Caco-2 (cell line): ENCODE measurements at regions not wholly inside any gene's neighbourhood (a gene's known extent, or its start where the extent isn't known, plus 50 kb on each side); places are given as distances from the start of the nearest gene placed in this dataset.

Experiments
- BruUV-seq: library from RNA; stranded (reverse); fragments of 400-500 nt; replicated peaks from 2 replicates; lab custom pipeline; 2021; lab: Mats Ljungman, UMichigan
- CTCF ChIA-PET: fragments of 300-600 bp; sonication (Branson Sonifier 250); formaldehyde crosslinking; loops from one replicate; lab custom pipeline; 2022; ENCODE audit warnings: antibody characterized with exemption; lab: Charles Lee
- POLR2A ChIA-PET: fragments of 300-600 bp; sonication (Branson Sonifier 250); formaldehyde crosslinking; loops from one replicate; lab custom pipeline; 2022; ENCODE audit warnings: antibody characterized with exemption; lab: Charles Lee
- DNase-seq, 2 experiments: peaks; one replicate each; pipeline versions ENCODE4 v3.0.0 to v3.0.0-alpha.2; 2020 to 2022
- H3K27me3 ChIP-seq: replicated peaks from 2 replicates; pipeline ENCODE4 v1.6.0; 2011; ENCODE audit warnings: low read length; ENCODE audit not compliant: control insufficient read depth, insufficient read depth
- H3K36me3 ChIP-seq: 2 replicates; pipeline ENCODE4 v1.5.1; 2011; ENCODE audit warnings: low read length; ENCODE audit not compliant: control insufficient read depth, insufficient read depth
- H3K4me1 ChIP-seq: fragments of 250-450 bp; sonication (Bioruptor Pico); 2 replicates; pipeline ENCODE4 v1.5.1; 2020; ENCODE audit warnings: mild to moderate bottlenecking
- H3K4me3 ChIP-seq: 2 replicates; pipeline ENCODE4 v1.5.1; 2011; ENCODE audit warnings: low read depth, mild to moderate bottlenecking, control low read depth, low read length
- H3K9me3 ChIP-seq: fragments of 250-450 bp; sonication (Bioruptor Pico); 2 replicates; pipeline ENCODE4 v1.5.1; 2020; ENCODE audit warnings: mild to moderate bottlenecking, moderate library complexity
- H3K27ac Mint-ChIP-seq: one replicate; pipeline ENCODE4 v1.8.0; 2022; ENCODE audit warnings: mixed read lengths; ENCODE audit not compliant: unreplicated experiment
- H3K27me3 Mint-ChIP-seq: one replicate; pipeline ENCODE4 v1.8.0; 2022; ENCODE audit warnings: mixed read lengths; ENCODE audit not compliant: insufficient read depth, unreplicated experiment
- H3K36me3 Mint-ChIP-seq: one replicate; pipeline ENCODE4 v1.8.0; 2022; ENCODE audit warnings: mild to moderate bottlenecking, mixed read lengths; ENCODE audit not compliant: insufficient read depth, unreplicated experiment
- H3K4me1 Mint-ChIP-seq: one replicate; pipeline ENCODE4 v1.8.0; 2022; ENCODE audit warnings: low read depth, mixed read lengths; ENCODE audit not compliant: unreplicated experiment
- H3K4me3 Mint-ChIP-seq: one replicate; pipeline ENCODE4 v1.8.0; 2022; ENCODE audit warnings: mild to moderate bottlenecking, moderate library complexity, mixed read lengths; ENCODE audit not compliant: unreplicated experiment
- H3K9me3 Mint-ChIP-seq: one replicate; pipeline ENCODE4 v1.8.0; 2022; ENCODE audit warnings: mixed read lengths; ENCODE audit not compliant: unreplicated experiment
- CTCF ChIP-seq, 2 experiments: fragments of 200-600 bp in 1 of 2; IDR thresholded peaks; 1 replicate in 1 of 2; 2 replicates in 1 of 2; pipeline versions ENCODE4 v1.5.1 to v1.8.0; 2011 to 2022; ENCODE audit warnings: antibody characterized with exemption in 1 of 2, control low read depth in 1 of 2, inconsistent platforms in 1 of 2, low read depth in 1 of 2, low read length in 1 of 2, mild to moderate bottlenecking in 1 of 2, moderate library complexity in 1 of 2; ENCODE audit not compliant: insufficient read depth in 1 of 2, severe bottlenecking in 1 of 2, unreplicated experiment in 1 of 2
- intact Hi-C: fragments of 100-400 bp; cut with micrococcal nuclease; formaldehyde crosslinking; loops from one replicate; pipeline ENCODE4 v1.10.0; 2022; ENCODE audit not compliant: unreplicated experiment

GRCh38 chr15:96138985-96139384 lies 191.5 kb upstream of the NR2F2 start:
- Mint-ChIP-seq H3K36me3 (no peaks in the 10 kb centered on the region), H3K27me3 (no peaks in the 10 kb centered on the region), H3K4me3 (no peak overlapping the region), H3K9me3 (peaks cover 30% of the 10 kb centered on the region), H3K27ac (no peak overlapping the region), H3K4me1 (no peaks in the 10 kb centered on the region)
- no TSS peak for BruUV-seq
- ChIA-PET CTCF (no interaction called here), POLR2A (no interaction called here)
- no peak for TF ChIP-seq CTCF (IDR thresholded peaks at IDR 0.05; ENCODE audit: insufficient read depth in 1 of 2, low read depth in 1 of 2, low read length in 1 of 2, severe bottlenecking in 1 of 2, unreplicated experiment in 1 of 2)
- Histone ChIP-seq H3K36me3 (no peaks in the 10 kb centered on the region), H3K4me3 (no peak overlapping the region), H3K9me3 (no peaks in the 10 kb centered on the region), H3K4me1 (no peaks in the 10 kb centered on the region), H3K27me3 (no peaks in the 10 kb centered on the region)
- intact Hi-C loops = no loop called here
- DNase-seq = no peak

- no peak overlapping the region for H3K27ac Mint-ChIP-seq
- no peak for DNase-seq
- H3K4me1 ChIP-seq = peaks cover 10% of the 10 kb centered on the region
- no peak overlapping the region for H3K4me3 Mint-ChIP-seq
- no TSS peak for BruUV-seq
- peaks cover 28% of the 10 kb centered on the region for H3K9me3 Mint-ChIP-seq
- ChIA-PET CTCF (no interaction called here), POLR2A (no interaction called here)
- H3K36me3 ChIP-seq = no peaks in the 10 kb centered on the region; the same call in 1 of the 2 replicates
- H3K27me3 ChIP-seq = no peaks in the 10 kb centered on the region
- no peaks in the 10 kb centered on the region for H3K36me3 Mint-ChIP-seq
- H3K9me3 ChIP-seq = no peaks in the 10 kb centered on the region
- no peaks in the 10 kb centered on the region for H3K27me3 Mint-ChIP-seq
- peaks cover 12% of the 10 kb centered on the region for H3K4me1 Mint-ChIP-seq
- no peak overlapping the region for H3K4me3 ChIP-seq
- intact Hi-C loops = no loop called here
- no peak for TF ChIP-seq CTCF (IDR thresholded peaks at IDR 0.05; ENCODE audit: insufficient read depth in 1 of 2, low read depth in 1 of 2, low read length in 1 of 2, severe bottlenecking in 1 of 2, unreplicated experiment in 1 of 2)
These were observed 188.0 kb upstream of the NR2F2 start for GRCh38 chr15:96142498-96142897.

GRCh38 chr15:96144734-96145133 lies 185.8 kb upstream of the NR2F2 start:
- DNase-seq = no peak
- Histone ChIP-seq H3K9me3 (no peaks in the 10 kb centered on the region), H3K4me3 (no peak overlapping the region), H3K4me1 (peaks cover 10% of the 10 kb centered on the region), H3K36me3 (no peaks in the 10 kb centered on the region; the same call in 1 of the 2 replicates), H3K27me3 (no peaks in the 10 kb centered on the region)
- Mint-ChIP-seq H3K4me1 (peaks cover 12% of the 10 kb centered on the region), H3K27me3 (no peaks in the 10 kb centered on the region), H3K27ac (no peak overlapping the region), H3K9me3 (peaks cover 26% of the 10 kb centered on the region), H3K4me3 (no peak overlapping the region), H3K36me3 (no peaks in the 10 kb centered on the region)
- intact Hi-C loops = no loop called here
- ChIA-PET POLR2A (no interaction called here), CTCF (no interaction called here)
- BruUV-seq = no TSS peak
- no peak for TF ChIP-seq CTCF (IDR thresholded peaks at IDR 0.05; ENCODE audit: insufficient read depth in 1 of 2, low read depth in 1 of 2, low read length in 1 of 2, severe bottlenecking in 1 of 2, unreplicated experiment in 1 of 2)
